Stimulated activated CD8-positive, alpha-beta memory T cell treated with anti-CD3 and anti-CD28 coated beads, Interleukin-7, amount 100 ng/mL, for 4 hours (primary cell): ENCODE measurements at regions not wholly inside any gene's neighbourhood (a gene's known extent, or its start where the extent isn't known, plus 50 kb on each side); places are given as distances from the start of the nearest gene placed in this dataset.

ENCODE experiments used
- DNase-seq, 2 donors: peaks; one replicate each; pipeline ENCODE4 v3.0.0-alpha.2; 2020; ENCODE audit warnings: low read depth in 2 of 2

DNA sequence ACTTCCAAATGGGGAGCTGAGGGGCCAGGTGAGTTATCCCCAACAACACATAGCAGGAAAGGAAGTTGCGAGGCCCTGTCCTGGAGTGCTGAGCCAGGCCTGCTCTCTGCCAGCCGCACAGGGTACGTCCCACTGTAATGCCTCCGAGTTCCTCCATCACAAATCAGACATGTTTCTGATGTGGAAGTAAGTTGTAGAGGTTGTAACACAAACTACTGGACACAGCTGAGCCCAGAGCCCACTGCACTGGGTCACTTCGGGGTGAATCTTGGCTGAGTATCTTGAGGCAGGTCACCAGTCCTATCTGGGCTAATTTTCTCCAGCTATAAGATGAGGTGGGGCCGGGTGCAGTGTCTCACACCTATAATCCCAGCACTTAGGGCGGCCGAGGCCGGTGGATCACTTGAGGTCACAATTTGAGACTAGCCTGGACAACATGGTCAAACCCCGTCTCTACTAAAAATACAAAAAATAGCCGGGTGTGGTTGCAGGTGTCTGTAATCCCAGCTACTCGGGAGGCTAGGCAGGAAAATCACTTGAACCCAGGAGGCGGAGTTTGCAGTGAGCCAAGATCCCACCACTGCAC is 100.8 kb upstream of the CDH5 start:
- no peak for DNase-seq

DNA sequence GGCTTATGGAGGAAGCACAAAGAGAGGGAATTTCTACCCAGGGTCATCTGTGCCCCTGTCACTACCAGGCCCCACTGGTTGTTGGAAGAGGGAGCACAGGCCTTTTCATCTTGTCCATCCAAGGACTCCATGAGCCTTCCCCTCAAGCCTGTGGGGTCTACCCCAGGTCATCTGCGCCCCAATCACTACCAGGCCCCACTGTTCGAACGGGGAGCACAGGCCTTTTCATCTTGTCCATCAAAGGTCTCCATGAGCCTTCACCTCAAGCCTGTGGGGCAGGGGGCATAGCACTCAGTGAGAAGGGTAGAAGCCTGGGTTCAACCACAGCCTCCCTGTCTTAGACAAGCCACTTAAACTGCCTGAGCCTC is 101.5 kb upstream of the CDH5 start:
- DNase-seq = no peak

DNA sequence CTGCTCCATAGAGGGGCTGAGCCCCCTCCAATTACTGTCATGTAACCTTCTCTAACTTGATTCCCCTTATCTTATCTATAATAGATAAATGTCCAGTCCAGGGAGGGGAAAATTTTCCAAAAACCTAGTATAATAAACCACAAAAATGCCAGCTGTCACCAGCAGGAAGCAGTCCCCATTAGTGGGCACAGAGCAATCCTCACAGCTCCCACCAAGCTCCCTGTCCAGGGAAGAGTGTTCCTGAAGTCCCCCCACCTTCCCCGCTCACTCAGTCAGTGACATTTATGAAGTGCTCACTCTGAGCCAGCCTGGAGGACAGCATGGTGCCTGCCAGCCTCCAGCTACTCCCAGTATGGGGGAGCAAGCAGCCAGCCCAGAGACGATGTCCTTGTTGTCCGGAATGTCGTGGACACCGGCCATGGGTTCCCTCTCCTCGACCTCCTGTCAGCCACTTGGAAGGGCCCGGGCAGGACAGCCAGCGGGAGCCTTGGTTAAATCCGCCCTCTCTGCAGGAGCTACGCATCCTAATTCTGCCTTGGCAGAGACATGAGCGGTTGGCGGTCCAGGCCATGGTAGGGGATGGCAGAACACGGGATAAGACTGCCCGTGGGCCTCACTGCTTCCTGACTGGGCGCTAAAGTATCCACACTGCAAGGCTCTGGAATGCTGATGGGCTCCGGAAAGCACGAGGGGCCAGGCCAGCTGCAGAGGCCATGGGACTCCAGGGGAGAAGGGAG is 102.0 kb upstream of the CDH5 start:
- DNase-seq = no peak

DNA sequence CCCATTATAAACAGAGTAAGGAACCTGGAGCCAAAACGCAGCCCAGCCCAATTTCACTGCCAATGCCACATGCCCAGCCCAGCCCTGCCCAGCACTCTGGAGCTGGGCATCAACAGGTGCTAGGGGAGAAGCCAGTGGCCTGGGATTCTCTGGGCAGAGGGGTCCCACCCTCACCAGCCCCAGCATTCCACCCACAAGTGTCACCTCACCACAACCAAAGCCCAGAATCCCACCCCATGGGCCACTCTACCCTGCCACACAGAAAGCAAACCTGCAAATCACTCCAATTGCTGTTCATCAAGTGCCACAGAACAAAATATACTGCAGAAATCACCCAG is 102.5 kb upstream of the CDH5 start:
- DNase-seq = no peak

DNA sequence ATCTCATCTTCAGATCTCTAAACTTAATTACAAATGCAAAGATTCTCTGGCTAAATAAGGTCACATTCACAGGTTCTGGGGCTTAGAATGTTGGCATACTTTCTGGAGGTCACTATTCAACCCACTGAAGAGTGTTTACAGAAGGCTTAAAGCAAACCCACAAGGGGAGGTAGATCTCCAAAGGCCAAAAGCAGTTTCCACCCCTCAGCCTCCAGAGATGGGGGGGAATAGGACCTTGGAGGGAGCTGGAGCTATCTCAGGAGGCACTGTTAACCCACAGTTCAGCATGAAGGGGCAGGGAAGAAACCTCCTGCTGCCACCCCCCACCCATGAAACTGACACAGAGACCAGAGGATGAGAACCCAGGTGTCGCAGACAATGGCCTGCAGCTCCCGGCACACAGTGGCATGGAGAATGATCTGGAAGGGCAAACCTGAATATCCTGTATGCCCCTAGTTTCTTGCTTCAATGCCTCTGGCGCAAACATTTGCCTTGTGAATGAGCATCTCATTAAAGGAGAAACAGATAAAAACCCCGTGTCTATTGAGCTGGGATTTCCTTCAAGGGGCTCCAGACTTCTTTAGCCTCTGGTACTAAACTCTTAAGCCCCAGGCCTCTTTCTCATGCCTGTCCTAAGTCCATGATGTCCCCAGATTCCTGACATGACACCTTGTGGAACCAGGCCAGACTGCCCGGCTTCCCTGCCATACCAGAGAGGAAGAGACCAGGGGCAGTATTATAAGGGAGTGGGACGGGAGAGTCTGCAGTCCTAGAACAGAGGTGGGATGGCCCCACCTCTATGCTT is 103.1 kb upstream of the CDH5 start:
- no peak for DNase-seq

DNA sequence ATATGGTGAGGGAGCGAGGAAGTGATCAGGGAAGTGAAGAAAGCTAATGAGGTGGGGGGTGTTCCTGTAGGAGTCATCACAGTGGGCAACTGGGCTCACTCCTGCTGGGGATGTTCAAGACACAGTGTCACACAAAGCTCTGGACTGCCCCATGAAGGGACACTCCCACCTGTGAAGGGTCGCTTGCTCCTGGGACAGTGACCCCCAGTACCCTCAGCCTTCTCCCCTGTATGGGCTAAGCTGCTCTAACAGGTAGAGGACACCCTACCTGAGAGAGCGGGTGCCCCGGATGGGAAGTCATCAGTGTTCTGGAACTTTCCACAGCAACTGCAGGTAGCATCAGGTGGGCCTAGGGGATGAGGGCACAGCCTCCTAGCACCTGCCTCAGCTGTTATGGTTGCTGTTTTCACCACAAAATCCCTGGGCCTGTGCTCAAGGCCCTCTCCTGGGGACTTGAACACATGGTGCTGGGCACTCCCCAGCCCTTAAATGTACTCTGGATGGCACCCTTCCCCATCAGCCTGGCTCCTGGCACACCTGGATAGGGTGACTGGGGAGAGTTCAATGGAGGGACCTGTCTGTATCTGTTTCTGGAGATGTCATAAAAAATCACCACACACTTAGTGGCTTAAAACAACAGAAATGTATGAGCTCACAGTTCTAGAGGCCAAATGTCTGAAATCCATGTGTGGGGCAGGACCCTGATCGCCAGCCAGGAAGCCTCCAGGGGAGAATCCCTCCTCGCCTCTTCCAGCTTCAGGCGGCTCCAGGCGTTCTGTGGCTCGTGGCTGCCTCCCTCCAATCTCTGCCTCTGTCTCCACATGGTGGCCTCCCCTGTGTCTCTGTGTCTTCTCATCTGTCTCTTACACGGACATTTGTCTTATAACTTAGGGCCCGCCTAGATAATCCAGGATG is 104.0 kb upstream of the CDH5 start:
- DNase-seq = no peak

DNA sequence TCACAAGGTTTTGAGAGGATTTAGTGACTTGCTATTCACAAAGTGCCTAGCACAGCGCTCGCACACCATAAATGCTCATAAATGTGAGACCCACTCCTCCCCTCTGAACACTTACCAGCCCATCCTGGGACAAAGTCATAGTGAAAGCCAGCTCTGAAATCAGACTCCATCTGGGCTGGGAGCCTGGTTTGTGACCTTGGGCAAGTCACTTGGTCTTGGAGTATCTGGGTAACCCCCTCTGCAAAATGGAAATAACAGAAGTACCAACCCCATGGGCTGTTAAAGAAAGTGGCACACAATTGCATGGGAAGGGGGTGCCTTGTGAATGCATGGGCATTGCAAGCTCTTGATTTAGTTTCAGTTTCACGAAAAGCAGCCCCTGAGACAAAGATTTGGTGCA is 104.7 kb upstream of the CDH5 start:
- no peak for DNase-seq

DNA sequence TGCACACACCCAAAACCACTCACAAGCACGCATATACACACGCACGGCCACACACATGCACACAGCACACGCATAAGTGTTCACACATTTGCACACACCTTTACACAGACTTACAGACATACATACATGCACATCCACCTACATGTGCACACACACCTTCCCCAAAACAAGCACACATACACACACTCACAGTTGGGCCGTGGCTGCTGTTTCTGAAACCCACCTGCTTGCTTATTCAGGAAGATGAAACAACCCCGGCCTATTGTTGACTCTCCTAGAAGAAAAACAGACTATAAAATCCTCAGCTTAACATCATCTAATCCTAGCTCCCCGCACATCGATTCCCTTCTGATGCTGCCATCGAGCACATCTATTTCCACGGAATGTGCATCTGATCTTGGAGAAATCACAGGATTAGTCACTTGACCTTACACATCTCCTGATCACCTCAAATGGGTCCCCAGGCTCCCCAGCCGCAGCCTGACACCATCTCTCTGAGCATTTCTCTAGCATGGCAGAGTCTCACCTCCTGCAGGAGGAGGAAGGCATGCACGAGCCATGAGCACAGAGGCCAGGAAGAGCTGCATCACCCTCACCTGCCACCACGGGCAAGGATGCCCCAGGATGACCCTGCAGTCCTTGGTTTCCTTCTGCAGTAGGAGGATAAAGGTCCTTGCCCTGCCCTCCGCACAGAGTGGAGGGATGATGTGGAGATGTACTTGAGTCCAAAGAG is 105.8 kb upstream of the CDH5 start:
- DNase-seq = no peak

DNA sequence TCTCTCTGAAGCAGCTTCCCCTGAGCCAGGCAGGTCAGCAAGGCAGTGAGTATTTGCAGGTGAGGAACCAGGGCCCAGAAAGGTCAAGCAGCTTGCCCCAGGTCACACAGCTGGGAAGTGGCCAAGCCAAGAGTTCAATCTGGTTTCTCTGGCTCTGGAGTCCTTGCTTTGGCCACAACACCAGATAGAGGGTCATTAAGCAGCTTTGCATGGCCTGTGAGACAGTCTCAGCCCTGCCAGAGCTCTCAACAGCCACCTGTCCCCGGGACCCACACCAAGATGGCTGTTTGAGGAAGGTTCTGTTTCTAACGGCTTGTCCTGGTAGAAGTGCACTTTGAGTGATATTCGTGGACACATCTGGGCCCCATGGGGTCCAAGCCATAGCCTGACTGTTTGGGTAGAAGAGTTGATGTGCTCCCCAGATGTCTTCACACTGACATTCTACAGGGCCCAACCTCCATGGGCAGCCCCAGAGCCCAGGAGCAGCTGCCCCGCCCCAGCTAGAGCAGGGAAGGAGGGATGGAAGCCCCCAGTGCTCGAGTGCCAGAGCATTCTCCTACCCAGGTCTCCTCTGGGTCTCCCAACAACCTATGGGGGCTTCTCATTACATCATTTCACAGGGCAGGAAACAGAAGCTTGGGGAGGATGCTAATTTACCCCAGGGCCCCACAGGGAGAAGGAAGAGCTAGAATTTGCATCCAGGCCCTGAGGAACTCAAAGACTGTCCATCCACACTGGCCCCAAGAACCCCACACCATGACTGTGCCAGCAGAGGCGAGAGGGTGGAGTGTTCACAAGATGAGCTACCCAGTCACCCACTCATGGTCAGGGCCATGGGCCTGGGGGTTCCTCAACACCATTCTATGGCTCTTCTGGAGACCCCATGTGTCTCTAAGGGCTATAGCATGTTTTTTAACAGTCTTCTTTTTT is 107.3 kb upstream of the CDH5 start:
- DNase-seq = no peak

DNA sequence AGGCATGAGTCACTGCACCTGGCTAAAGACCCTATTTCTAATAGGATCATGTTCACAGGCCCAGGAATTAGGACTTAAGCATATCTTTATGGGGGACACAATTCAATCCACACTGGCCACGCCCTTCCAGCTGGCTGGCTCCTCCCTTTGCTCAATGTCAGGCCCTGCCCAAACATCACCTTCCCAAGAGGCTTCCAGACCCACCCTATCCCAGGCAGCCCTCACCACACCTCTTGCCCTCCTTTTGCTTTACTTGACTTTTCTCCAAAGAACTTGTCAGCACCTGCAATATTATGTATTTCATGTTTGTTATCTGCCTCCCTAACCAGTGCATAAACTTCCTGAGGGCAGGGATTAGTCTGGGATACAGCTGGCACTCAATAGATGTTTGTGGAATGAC is 109.6 kb upstream of the CDH5 start:
- no peak for DNase-seq

DNA sequence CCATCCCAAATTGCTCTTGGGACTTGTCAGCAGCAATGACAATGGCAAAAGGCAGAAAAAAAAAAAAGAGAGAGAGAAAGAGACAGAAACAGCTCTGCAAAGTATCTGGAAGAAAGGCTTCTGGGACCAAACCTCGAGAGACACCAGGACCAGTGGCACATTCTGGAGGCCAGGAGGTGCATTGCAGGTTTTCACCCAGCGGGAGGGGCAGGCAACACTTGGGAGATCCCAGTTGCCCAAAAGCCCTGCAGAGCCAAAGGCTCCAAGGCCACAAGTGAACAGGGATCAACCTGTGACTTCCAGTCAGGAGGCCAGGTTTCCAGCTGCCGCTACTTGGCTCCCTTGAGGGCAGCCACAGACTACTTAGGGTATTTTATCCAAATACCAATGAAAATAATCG is 110.8 kb upstream of the CDH5 start:
- DNase-seq = no peak

DNA sequence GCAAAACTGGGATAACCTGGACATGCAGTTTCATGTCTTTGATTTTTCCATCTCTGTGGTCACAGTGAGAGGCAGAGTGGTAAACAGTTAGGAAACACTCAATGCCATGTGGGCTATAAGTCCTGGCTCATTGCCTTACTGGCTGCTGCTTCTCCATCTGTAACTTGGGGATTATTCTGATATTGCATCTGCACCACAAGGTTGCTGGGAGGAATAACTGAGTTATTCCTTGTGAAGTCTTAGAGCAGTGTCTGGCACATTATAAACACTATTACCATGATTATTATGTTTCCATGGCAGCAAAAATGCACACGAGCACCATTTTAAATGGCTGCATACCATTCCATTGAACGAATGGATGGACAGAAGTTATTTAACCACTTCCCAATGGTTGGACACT is 111.7 kb upstream of the CDH5 start:
- no peak for DNase-seq

DNA sequence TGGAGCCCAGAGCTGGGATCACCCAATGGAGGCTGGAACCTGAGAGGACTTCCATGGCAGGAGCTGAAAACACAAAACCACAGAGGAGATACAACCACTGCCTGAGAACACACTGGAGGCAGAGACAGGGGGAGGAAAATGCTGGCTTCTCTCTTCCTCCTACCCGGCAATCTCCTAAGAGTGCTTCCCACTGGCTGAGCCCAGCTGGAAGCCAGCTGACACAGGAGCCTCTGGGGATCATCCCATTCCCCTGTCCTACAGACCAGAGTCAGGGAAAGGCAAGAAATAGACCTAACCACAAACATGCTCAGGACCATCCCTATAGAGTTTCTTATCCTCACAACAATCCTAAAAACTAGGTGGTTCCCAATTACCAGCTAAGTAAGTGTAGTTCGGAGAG is 112.4 kb upstream of the CDH5 start:
- no peak for DNase-seq

DNA sequence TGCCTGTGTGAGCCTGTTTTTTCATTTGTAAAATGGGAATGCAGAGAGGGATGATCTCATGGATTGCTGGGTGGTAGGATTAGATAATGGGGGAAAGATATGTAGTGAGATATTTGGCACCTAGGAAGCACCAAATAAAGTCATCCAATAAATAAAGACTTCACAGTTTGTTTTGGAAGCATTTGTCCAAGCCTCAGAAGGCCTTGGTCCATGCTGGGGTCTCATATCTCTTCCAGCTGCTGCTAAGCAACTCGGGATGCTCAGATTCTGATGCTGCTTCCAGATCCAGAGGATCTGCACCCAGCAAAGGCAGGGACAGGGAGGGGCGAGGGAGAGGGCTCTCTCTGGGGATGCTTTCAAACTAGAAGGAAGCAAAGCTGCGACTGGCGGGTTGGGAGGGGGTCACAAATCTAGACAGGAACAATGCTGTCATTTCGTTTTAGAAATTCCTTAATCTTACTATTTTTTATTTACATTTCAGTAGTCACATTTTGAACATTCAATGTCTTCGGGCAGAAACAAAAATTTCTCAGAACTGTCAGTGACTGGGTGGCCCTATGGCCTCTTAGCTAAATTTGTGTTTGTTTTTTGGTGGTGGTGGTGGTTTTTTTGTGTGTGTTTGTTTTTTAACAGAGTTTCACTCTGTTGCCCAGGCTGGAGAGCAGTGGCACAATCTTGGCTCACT is 114.9 kb upstream of the CDH5 start:
- DNase-seq = no peak

DNA sequence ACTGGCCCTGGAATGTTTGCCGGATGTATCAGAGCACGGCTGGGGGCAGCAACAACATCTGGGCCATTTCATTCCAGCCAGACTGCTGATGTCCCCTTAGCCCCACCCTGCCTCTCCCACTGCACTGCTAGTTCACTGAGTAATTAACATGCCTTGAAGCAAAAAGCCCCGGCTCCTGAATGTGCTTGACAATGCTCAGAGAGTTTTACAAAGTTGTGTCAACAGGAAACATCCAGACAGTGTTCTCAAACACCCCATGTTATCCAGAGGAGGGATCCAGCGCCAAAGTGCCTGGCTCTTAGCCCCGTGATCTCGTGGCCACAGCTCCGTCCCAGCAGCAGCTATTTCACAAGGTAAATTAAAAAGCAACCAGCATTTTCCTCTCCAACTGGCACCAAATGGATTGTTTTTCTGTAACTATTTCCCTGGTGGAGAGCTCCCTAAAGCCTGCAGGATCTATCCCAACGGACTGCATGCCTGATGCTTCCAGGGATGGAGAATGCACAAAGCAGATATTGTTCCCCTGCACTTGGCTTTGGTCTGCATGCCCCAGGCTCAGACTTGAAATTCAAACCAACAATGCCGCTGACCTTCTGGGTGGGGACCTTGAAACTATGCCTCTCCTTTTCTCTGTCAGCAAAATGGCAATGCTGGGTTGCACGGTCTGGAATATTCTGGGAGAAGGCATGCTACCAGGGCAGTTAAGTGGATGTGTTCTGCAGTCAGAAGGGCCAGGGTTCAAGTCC is 115.6 kb upstream of the CDH5 start:
- DNase-seq = no peak

DNA sequence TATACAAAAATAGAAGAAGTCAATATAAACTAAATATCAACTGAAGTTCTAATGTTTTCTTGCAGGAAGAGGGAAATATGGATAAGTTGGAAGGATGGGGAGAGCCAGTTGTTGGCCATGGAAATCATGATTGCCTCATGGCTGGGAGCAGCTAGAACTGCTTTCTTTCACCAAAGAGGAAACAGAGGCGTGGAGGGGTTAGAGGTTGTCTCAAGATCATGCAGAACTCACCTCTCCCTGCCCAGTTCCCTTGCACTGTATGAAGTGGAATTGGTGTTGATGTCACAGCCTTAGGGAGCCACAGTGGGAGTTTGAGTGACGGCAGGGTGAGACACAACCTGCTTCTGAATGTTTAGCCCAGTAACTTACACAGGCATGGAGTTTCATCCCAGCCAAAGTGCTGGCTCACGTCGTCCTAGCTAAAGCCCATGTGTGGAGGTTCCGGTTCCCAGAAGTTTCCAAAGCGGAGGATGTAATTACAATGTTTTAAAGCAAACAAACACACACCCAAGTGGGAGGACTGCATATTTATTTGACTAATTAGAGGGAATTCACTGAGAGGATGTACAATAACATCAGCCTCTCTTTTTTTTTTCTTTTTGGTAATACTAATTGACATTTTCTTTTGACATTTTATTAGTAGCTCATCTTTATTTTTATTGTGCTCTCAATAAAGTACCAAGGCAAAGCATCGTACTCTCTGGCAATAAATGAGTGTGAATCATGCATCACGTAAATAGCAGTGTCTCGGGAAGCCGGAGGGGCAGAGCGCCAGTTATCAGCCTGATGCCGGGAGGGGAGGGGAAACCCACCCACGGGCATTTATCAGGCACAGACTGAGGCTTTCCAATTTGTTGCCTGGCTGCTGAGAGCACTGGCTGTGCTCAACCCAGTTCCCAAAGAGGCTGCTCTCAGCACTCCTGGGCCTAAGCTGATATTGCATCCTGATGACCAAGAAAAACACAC is 118.7 kb upstream of the CDH5 start:
- DNase-seq = no peak

DNA sequence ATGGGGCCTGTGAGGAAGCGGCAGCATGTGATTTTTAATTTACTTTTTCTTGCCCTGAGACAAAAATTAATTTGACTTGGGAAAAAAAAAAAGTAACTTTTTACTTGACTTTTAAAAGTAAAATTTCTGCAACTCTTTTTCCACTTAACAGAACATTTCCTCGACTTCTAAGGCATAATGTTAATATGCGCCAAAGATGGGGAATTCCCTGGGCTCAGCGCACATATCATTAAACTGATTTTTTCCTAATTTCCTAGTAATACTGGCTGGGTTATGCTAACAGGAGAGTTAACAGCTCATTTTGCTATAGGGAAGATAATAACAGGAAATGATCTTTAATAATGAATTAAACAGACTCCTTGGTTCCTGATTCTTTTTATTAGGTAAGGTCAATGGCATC is 120.6 kb upstream of the CDH5 start:
- no peak for DNase-seq

DNA sequence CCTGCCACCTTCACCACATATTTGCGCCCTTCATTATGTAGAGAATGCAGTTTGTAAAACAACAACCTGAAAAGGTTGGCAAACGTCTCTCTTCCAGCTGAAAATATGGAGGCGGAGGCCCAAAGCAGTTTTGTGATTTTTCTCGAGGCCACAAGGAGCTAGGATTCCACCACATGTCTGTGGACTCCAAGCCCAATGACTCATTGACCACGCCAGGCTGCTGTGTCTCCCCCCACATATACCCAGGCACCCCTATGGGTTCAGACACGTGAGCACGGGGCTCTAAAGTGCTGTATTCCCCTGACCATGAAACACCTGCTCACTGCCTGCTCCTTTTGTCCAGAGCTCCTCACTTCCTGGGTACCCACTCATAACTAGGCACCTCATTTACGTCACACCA is 121.4 kb upstream of the CDH5 start:
- no peak for DNase-seq
